HCT116 (cell line): ENCODE measurements at regions not wholly inside any gene's neighbourhood (a gene's known extent, or its start where the extent isn't known, plus 50 kb on each side); places are given as distances from the start of the nearest gene placed in this dataset.

Source experiments
- ATAC-seq: fragments of 200-7000 bp; cut with Tn5 transposase; 2 replicates; pipeline ENCODE4 v1.9.1; 2020; ENCODE audit warnings: mild to moderate bottlenecking, moderate library complexity
- BruUV-seq: library from RNA; stranded (reverse); fragments of 400-500 nt; replicated peaks from 2 replicates; lab custom pipeline; 2021; lab: Mats Ljungman, UMichigan
- CTCF ChIA-PET: fragments of 300-600 bp; sonication (Branson Sonifier 250); formaldehyde crosslinking; loops from one replicate; lab custom pipeline; 2021; ENCODE audit warnings: antibody characterized with exemption; lab: Charles Lee
- POLR2A ChIA-PET: fragments of 300-600, 350-600 bp; sonication (Branson Sonifier 250); formaldehyde crosslinking; loops from one replicate; lab custom pipeline; 2021; ENCODE audit warnings: antibody characterized with exemption; lab: Charles Lee
- RAD21 ChIA-PET, 2 experiments: fragments of 300-600 bp; sonication (Branson Sonifier 250); formaldehyde crosslinking; loops; one replicate each; lab custom pipeline; 2023; ENCODE audit warnings: low total read pairs in 2 of 2; ENCODE audit not compliant: uncharacterized antibody in 2 of 2, unreplicated experiment in 2 of 2, low non-redundant PET in 1 of 2; lab: Charles Lee
- DNase-seq: peaks from one replicate; pipeline ENCODE4 v3.0.0-alpha.2; 2010; ENCODE audit warnings: low read depth, low spot score
- H2AFZ ChIP-seq: fragments of 200-600 bp; shearing (Covaris generic), sonication (generic); 2 replicates; pipeline ENCODE4 v1.6.1; 2017; ENCODE audit warnings: low read depth, mixed run types, mixed read lengths, antibody characterized with exemption, low read length; ENCODE audit not compliant: poor library complexity, severe bottlenecking
- H3K27ac ChIP-seq: 2 replicates; pipeline ENCODE4 v1.5.1; 2012; ENCODE audit warnings: low read depth, low read length
- H3K27me3 ChIP-seq: fragments of 200-600 bp; sonication (generic); 2 replicates; pipeline ENCODE4 v1.6.1; 2016; ENCODE audit warnings: mixed run types, low read length, mixed read lengths; ENCODE audit not compliant: insufficient read depth
- H3K36me3 ChIP-seq, 2 experiments: fragments of 200-500 bp in 1 of 2; fragments of 200-600 bp in 1 of 2; sonication (Bioruptor generic) in 1 of 2; sonication (generic) in 1 of 2; 2 replicates each; pipeline versions ENCODE4 v1.5.1 to v1.6.1; 2014 to 2016; ENCODE audit warnings: low read length in 2 of 2, inconsistent platforms in 1 of 2, mixed read lengths in 1 of 2, mixed run types in 1 of 2; ENCODE audit not compliant: insufficient read depth in 2 of 2, control insufficient read depth in 1 of 2
- H3K4me1 ChIP-seq, 2 experiments: fragments of 200-600 bp in 1 of 2; sonication (generic) in 1 of 2; 2 replicates each; pipeline versions ENCODE4 v1.5.1 to v1.6.1; 2012 to 2017; ENCODE audit warnings: low read length in 2 of 2, inconsistent platforms in 1 of 2, mild to moderate bottlenecking in 1 of 2, mixed read lengths in 1 of 2, mixed run types in 1 of 2, moderate library complexity in 1 of 2; ENCODE audit not compliant: insufficient read depth in 2 of 2, control insufficient read depth in 1 of 2
- H3K4me2 ChIP-seq: fragments of 200-600 bp; sonication (generic); 2 replicates; pipeline ENCODE4 v1.6.1; 2017; ENCODE audit warnings: mixed run types, low read length, mixed read lengths
- H3K4me3 ChIP-seq, 2 experiments: fragments of 200-600 bp in 1 of 2; sonication (generic) in 1 of 2; replicated peaks in 1 of 2; 2 replicates each; pipeline ENCODE4 v1.5.1; 2011 to 2016; ENCODE audit warnings: low read length in 2 of 2, control low read depth in 1 of 2, low read depth in 1 of 2, mild to moderate bottlenecking in 1 of 2, mixed read lengths in 1 of 2, mixed run types in 1 of 2
- H3K79me2 ChIP-seq: fragments of 200-600 bp; sonication (generic); 2 replicates; pipeline ENCODE4 v1.6.1; 2017; ENCODE audit warnings: mild to moderate bottlenecking, mixed run types, low read length, moderate library complexity, mixed read lengths; ENCODE audit not compliant: insufficient read depth
- H3K9ac ChIP-seq: fragments of 200-600 bp; sonication (generic); 2 replicates; pipeline ENCODE4 v1.6.1; 2016; ENCODE audit warnings: low read length, mixed read lengths
- H3K9me2 ChIP-seq: fragments of 200-600 bp; sonication (generic), shearing (Covaris generic); 2 replicates; pipeline ENCODE4 v1.6.1; 2017; ENCODE audit warnings: mixed run types, mild to moderate bottlenecking, moderate library complexity; ENCODE audit not compliant: insufficient read depth
- H3K9me3 ChIP-seq, 2 experiments: fragments of 200-500 bp in 1 of 2; fragments of 200-600 bp in 1 of 2; sonication (Bioruptor generic) in 1 of 2; sonication (generic) in 1 of 2; 2 replicates each; pipeline ENCODE4 v1.6.1; 2014 to 2017; ENCODE audit warnings: low read length in 2 of 2, mixed read lengths in 2 of 2, inconsistent platforms in 1 of 2, low read depth in 1 of 2, mild to moderate bottlenecking in 1 of 2, mixed run types in 1 of 2, moderate library complexity in 1 of 2; ENCODE audit not compliant: control insufficient read depth in 1 of 2, insufficient read depth in 1 of 2
- H4K20me1 ChIP-seq: fragments of 200-600 bp; sonication (generic), shearing (Covaris generic); 2 replicates; pipeline ENCODE4 v1.6.1; 2017; ENCODE audit warnings: mixed run types, mild to moderate bottlenecking, moderate library complexity; ENCODE audit not compliant: insufficient read depth
- CBX3 ChIP-seq: IDR thresholded peaks from 2 replicates; pipeline ENCODE4 v1.6.1; 2012; ENCODE audit warnings: low read depth
- CEBPB ChIP-seq: IDR thresholded peaks from 2 replicates; pipeline ENCODE4 v1.6.1; 2012; ENCODE audit warnings: low read depth
- EZH2 ChIP-seq: fragments of 200-600 bp; sonication (generic); IDR thresholded peaks from 2 replicates; pipeline ENCODE4 v1.6.1; 2017; ENCODE audit warnings: antibody characterized with exemption, mixed run types
- FOSL1 ChIP-seq: IDR thresholded peaks from 2 replicates; pipeline ENCODE4 v1.6.1; 2012; ENCODE audit warnings: low read depth
- POLR2AphosphoS5 ChIP-seq: IDR thresholded peaks from 2 replicates; pipeline ENCODE4 v1.6.1; 2011; ENCODE audit warnings: mild to moderate bottlenecking, low read depth, low read length, moderate library complexity
- SP1 ChIP-seq: IDR thresholded peaks from 2 replicates; pipeline ENCODE4 v1.6.1; 2012; ENCODE audit warnings: low read depth
- ZFX ChIP-seq: fragments of 450-650 bp; IDR thresholded peaks from 2 replicates; pipeline ENCODE4 v1.6.1; 2017
- ZNF274 ChIP-seq: fragments of 200-500 bp; sonication (Bioruptor generic); IDR thresholded peaks from 2 replicates; pipeline ENCODE4 v1.6.1; 2014; ENCODE audit warnings: mild to moderate bottlenecking, low read depth, low read length, inconsistent platforms
- intact Hi-C: fragments of 100-400 bp; cut with micrococcal nuclease; formaldehyde crosslinking; loops from 2 replicates; pipeline ENCODE4 v1.10.0; 2022
- TF ChIP-seq, protein P1 (sequence below): IDR thresholded peaks from 2 replicates; pipeline ENCODE4 v1.6.1; 2012; ENCODE audit warnings: low read depth
- TF ChIP-seq, protein P2 (sequence below): IDR thresholded peaks from 2 replicates; pipeline ENCODE4 v1.6.1; 2011; ENCODE audit warnings: mild to moderate bottlenecking, low read length, moderate library complexity; ENCODE audit not compliant: insufficient replicate concordance; ENCODE audit errors: extremely low read depth

DNA sequence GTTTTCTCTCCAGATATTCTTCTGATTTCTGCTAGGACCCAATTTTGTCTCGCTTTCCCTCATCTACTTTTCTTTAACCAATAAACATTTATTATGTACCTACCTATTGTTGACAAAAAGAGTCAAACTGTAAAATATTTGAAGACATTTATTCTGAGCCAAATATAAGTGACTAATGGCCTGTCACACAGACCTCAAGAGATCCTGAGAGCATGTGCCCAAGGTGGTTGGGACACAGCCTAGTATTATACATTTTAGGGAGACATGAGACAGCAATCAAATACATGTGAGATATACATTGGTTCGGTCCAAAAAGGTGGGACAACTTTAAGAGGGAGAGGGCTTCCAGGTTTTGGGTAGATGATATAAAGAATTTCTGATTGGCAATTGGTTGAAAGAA, 191.8 kb downstream of the NXNL2 start:
- intact Hi-C loops = loop anchor here (10.0 kb wide), 2 partner anchors 278 to 548 kb away; no protein-coding TSS in a partner anchor
- ATAC-seq (no peak), DNase-seq (no peak)
- POLR2A ChIA-PET = no interaction called here
- Histone ChIP-seq H3K4me1 (no peaks in the 10 kb centered on the region), H3K27me3 (no peaks in the 10 kb centered on the region; the same call in 1 of the 2 replicates), H4K20me1 (no peaks in the 10 kb centered on the region), H3K79me2 (no peaks in the 10 kb centered on the region), H3K27ac (no peak overlapping the region), H3K9me3 (no peaks in the 10 kb centered on the region), H3K9ac (no peak overlapping the region), H3K4me3 (no peak overlapping the region), H3K4me2 (no peak overlapping the region), H2AFZ (no peak overlapping the region), H3K36me3 (no peaks in the 10 kb centered on the region), H3K9me2 (no peaks in the 10 kb centered on the region)
- TF ChIP-seq, protein P1, sequence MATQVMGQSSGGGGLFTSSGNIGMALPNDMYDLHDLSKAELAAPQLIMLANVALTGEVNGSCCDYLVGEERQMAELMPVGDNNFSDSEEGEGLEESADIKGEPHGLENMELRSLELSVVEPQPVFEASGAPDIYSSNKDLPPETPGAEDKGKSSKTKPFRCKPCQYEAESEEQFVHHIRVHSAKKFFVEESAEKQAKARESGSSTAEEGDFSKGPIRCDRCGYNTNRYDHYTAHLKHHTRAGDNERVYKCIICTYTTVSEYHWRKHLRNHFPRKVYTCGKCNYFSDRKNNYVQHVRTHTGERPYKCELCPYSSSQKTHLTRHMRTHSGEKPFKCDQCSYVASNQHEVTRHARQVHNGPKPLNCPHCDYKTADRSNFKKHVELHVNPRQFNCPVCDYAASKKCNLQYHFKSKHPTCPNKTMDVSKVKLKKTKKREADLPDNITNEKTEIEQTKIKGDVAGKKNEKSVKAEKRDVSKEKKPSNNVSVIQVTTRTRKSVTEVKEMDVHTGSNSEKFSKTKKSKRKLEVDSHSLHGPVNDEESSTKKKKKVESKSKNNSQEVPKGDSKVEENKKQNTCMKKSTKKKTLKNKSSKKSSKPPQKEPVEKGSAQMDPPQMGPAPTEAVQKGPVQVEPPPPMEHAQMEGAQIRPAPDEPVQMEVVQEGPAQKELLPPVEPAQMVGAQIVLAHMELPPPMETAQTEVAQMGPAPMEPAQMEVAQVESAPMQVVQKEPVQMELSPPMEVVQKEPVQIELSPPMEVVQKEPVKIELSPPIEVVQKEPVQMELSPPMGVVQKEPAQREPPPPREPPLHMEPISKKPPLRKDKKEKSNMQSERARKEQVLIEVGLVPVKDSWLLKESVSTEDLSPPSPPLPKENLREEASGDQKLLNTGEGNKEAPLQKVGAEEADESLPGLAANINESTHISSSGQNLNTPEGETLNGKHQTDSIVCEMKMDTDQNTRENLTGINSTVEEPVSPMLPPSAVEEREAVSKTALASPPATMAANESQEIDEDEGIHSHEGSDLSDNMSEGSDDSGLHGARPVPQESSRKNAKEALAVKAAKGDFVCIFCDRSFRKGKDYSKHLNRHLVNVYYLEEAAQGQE = no peak
- TF ChIP-seq CBX3 (no peak), SP1 (no peak), ZFX (no peak), CEBPB (no peak), FOSL1 (no peak), POLR2AphosphoS5 (no peak), EZH2 (no peak), ZNF274 (no peak)
- TF ChIP-seq, protein P2, sequence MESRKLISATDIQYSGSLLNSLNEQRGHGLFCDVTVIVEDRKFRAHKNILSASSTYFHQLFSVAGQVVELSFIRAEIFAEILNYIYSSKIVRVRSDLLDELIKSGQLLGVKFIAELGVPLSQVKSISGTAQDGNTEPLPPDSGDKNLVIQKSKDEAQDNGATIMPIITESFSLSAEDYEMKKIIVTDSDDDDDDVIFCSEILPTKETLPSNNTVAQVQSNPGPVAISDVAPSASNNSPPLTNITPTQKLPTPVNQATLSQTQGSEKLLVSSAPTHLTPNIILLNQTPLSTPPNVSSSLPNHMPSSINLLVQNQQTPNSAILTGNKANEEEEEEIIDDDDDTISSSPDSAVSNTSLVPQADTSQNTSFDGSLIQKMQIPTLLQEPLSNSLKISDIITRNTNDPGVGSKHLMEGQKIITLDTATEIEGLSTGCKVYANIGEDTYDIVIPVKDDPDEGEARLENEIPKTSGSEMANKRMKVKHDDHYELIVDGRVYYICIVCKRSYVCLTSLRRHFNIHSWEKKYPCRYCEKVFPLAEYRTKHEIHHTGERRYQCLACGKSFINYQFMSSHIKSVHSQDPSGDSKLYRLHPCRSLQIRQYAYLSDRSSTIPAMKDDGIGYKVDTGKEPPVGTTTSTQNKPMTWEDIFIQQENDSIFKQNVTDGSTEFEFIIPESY = no peak
- CTCF ChIA-PET = no interaction called here
- no TSS peak for BruUV-seq
- RAD21 ChIA-PET = no interaction called here
